KG1 (cell line): ENCODE measurements at regions not wholly inside any gene's neighbourhood (a gene's known extent, or its start where the extent isn't known, plus 50 kb on each side); places are given as distances from the start of the nearest gene placed in this dataset.
A peak's percentile ranks its signal among the peaks of the same experiment; 100 is the strongest.
"Not testable (repeated sequence)": the region's sequence is repeated elsewhere in the genome, so short reads cannot be mapped to it uniquely, and the experiment has no call there.

ENCODE experiments used
- DNase-seq: peaks from one replicate; lab custom pipeline; 2025; lab: John Stamatoyannopoulos, UW

DNA sequence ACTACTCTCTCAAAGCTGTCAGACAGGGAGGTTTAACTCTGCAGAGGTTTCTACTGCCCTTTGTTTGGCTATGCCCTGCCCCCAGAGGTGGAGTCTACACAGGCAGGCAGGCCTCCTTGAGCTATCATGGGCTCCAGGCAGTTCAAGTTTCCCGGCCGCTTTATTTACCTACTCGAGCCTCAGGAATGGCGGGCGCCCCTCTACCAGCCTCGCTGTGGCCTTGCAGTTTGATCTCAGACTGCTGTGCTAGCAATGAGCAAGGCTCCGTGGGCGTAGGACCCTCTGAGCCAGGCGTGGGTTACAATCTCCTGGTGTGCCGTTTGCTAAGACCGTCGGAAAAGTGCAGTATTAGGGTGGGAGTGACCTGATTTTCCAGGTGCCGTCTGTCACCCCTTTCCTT lies 124.3 kb downstream of the PTCHD1 start:
- DNase-seq = not testable (repeated sequence)

DNA sequence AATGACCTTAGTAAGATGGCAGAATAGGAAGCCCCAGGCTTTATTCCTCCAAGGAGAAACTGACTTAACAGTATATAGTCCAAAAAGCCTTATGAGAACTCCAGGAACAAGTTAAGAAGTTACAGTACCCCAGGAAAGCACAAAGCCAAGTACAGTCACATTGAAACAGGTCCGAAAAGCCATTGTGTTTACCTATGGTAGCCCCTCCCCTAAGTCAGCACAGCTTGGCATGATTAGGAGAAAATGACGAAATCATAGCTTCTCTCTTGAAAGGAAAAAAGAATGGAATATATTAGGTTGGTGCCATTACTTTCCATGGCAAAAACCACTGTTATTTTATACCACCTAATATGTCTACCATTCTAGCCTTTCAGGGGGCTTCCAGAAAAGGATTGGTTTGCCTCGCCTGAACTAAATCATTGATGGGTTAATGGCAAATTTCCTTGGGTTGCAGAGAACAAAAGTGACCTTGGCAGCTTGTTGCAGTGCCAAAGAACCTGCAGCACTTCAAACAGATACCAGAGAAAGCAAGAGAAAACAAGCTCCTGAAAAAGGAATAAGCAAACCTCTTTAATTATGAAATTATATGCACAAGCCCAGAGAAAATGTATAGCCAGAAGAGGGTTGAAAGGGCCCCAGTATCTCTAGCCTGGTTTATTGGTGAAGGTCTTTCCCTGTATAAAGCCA lies 130.6 kb downstream of the PTCHD1 start:
- no peak for DNase-seq

DNA sequence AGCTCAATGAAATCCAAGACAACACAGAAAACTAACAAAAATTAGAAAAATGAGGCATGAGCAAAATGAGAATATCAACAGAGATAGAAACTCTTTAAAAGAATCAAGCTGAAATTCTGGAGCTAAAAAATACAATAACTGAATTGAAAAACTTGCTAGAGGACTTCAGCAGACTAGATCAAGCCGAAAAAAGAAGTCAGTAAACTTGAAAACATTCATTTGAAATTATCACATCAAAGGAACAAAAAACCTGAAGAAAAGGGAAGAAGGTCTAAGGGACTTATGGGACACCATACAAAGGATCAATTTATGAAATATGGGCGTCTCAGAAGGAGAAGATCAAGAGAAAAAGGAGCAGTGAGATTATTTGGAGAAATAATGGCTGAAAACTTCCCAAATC lies 131.3 kb downstream of the PTCHD1 start:
- no peak for DNase-seq

DNA sequence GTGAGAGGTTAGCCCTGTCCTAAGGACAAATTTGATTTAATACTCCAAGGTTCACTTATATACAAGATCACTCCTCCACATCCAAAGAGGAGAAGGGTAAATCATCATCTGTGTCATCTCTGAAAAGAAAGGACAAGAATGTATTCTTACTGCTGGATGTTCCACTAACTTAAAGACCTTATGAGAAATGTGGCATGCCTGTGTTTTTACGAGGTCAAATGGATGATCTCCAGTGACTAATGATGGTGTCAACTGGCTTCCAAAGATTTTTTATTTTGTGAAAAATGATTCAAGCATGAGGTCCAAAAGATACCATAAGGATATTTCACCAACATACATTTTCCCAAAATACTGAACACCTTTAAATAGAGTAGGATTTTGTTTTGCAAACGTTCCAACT lies 143.4 kb downstream of the PTCHD1 start:
- no peak for DNase-seq

DNA sequence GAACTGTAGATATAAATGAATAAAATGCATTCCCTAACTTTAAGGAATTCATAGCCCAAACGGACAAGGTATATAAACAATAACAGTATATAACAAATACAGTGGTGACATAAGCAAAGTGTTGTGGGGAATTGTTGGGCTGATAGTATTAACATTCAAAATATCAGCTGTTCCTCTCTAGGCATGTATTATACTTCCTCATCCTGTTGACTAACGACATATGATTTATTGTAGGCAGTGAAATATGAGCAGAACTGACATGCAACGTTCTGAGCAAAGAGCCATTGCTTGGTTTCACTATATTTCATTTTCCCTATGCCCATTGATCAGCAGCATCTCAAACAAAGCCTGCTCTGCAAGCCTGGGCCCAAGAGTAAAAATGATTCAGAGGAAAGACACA lies 143.9 kb downstream of the PTCHD1 start:
- no peak for DNase-seq

DNA sequence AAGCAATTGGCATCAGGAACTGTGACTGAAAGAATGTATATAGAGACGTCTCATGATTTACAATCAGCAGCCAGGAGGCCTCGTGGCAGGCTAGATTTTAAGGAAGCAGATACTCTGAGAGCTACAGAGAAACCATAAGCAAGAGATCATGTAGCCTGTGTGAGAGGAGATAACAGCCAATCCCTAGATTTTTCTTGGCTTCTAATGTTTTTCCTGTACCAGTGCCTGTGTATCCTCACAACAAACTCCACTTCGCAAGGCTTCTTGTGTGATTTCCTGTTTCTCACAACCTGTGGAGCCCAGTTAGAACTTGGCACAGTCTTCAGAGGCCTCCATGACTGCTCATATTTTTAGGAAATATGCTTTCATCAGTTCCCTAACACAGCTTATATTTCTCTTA lies 147.9 kb downstream of the PTCHD1 start:
- DNase-seq = no peak

DNA sequence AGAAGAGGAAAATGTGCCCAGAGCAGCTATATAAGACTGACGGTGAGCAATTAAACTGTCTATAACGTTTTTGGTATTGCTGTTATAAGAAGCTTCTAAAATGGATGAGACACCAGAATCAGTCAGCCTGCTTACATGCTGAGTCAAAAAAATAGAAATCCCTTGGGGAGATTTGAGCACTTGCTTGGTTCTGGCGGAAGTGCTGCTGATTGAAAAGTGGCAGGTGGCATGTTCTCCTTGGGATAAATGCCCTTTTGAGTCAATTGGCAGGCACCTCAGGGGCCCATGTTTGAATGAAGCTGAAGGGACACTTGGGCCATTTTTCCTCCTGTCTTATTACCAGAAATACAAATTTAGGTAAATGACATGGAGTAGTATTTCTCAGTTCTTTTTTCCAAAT lies 148.7 kb downstream of the PTCHD1 start:
- DNase-seq = no peak

DNA sequence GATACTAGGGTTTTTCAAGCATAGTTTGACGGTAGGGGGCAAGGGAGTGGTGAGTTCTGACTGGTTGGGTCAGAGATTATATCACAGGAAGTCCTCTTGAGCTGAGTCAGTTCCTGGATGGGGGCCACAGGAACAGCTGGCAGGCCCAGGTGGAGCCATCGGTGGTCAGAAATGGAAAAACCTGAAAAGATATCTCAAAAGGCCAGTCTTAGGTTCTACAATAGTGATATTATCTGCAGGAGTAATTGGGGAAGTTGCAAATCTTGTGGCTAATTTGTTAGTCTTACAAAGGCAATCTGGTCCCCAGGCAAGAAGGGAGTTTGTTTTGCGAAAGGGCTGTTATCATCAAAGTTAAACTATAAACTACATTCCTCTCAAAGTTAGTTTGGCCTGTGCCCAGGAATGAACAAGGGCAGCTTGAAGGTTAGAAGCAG lies 159.3 kb downstream of the PTCHD1 start:
- DNase-seq = peak; percentile 3

DNA sequence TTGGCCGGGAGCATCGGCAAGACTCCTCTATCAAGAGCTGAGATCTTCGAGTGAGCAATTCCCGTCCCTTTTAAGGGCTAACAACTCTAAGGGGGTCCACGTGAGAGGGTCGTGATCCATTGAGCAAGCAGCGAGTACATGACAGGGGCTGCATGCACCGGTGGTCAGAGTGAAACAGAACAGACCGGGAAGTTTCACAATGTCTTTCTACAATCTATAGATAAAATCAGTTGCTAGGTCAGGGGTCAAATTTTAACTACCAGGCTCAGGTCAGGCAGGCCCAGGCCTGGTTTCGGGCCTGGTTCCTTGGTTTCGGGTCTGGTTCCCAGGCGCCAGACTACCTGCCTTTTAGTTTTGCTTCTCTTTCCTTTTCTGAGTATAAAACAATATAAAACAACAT lies 160.1 kb downstream of the PTCHD1 start:
- no peak for DNase-seq

DNA sequence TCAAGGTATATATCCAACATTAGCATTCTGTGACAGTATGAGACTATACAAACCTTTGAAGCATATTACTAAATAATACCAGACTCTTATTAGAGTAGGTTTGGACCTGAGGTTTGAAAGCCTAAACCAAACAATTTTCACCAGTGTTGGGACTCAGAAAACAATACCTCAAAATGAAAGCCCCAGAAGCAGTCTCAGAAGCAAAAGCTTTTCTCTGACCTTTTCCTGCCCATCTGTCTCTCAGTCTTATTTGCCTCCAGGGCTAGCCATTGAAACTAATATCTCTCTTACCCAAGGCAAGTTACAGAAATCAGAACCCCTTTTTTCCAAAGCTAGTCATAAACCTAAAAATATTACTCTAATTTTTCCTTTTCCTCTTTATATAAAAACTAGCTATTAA lies 163.3 kb downstream of the PTCHD1 start:
- no peak for DNase-seq

DNA sequence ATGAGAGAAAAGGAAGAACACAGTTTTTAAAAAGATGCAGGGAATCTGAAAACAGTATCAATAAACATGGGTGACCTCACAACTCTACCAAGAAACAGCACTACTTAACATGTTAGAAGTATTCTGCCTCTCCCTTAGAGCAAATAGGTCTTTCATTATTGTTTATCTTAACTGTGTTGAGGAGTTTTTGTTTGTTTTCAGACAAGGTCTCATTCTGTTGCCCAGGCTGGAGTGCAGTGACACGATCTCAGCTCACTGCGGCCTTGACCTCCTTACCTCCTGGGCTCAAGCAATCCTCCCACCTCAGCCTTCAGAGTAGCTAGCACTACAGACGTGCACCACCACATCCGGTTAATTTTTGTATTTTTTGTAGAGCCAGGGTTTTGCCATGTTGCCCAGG lies 165.3 kb upstream of the PRDX4 start:
- DNase-seq = no peak

DNA sequence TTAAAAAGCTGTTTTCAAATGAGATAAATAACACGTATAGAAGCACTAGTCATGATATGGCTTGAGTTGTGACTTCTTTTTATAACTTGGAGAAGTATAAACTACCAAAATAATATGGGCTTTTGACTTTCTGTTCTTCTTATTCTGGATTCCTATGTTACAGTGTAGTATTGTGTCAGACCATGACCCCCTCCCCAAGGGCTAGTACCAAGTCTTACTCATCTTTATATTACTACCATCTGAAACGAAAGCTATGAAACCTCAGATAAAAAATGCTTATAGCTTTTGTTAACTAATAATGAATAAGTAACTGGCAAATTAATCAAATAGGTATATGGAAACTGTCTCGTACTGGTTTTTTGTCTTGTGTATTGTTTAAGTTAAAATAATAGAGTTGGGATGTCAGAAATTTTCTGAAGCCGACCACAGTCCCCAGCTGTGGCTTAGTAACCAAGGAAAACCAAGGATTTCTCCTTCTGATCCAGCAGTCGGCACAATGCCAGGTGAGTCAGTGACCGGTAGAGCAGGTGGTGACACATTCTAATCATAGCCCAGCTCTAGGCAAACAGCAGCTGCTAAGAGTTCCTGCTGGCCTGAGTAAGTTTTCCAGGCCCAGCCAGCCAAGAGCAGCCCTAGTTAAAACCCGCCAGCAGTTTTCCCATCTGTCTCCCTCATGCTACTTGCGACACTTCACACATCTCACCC lies 163.3 kb upstream of the PRDX4 start:
- DNase-seq = no peak

DNA sequence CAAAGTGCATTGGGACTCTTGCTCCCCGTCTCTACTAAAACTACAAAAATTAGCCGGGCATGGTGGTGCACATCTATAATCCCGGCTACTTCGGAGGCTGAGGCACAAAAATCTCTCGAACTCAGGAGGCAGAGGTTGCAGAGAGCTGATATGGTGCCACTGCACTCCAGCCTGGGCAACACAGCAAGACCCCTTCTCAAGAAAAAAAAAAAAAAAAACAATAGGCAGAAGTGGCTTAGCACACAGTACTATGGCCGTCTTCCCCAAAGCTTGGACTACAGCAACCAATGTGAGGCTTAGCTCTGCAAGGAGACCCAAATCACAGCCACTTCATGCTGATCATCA lies 162.8 kb upstream of the PRDX4 start:
- DNase-seq = no peak

DNA sequence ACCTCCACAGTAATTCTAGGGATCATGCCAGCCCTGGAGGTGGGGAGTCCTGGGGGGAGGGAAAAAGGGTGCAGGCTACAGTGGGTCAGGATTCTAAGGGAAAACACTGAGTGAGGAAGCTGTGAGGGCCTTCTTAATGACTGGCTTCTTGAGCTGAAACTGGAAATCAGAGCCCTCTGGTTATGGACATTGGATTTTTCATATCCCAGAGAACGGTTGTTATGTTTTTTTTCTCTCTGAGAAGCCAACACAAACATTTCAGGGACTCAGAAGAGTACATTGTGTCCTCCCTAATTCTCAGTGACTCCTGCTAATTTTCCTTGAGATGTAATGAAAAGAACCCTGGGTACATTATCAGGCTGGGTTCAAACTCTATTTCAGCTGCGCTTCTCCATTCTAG lies 162.4 kb upstream of the PRDX4 start:
- no peak for DNase-seq

DNA sequence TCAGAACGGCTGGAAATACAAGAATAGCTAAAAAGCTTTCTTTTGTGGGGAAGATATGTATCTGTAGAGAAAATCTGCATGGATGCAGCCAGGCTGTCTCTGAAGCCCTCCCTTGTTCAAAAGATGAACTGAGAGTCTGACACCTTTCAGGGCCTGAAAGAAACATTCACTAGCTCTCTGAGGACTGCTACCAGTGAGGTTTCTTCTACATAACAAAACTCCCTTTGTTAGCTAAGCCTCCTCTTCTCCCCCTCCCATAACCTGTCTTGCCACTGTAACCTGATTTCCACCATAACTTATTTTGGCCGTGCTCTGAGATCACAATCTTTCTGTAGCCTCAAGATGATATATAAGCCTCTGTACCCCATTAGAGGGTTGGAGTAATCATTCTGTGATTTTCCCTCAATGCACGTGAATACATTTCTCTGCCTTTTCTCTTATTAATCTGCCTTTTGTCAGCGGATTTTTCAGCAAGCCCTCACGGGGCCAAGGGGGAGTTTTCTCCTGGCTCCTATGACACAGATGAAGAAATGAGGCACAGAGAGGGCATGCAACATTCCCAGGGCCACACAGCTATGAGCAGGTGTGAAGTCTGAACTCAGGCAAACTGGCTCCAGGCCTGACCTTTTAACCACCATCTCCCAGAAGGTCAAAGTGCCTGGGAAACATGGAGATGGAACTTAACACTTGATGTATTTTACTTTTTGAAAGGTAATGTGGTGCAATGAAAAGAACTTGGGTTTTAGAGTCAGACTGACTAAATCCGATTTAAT lies 161.6 kb upstream of the PRDX4 start:
- no peak for DNase-seq

DNA sequence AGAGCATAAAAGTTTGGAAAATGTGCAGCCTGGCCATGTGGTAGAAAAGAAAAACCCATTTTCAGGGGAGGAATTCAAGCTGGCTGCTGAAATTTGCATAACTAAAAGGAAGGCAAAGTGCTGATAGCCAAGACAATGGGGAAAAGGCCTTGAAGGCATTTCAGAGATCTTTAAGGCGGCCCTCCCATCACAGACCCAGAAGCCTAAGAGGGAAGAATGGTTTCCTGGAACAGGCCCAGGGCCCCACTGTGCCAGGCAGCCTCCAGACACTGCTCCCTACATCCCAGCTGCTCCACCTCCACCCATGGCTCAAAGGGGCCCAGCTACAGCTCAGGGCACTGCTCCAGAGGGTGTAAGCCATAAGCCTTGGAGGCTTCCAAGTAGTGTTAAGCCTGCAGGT lies 158.0 kb upstream of the PRDX4 start:
- no peak for DNase-seq

DNA sequence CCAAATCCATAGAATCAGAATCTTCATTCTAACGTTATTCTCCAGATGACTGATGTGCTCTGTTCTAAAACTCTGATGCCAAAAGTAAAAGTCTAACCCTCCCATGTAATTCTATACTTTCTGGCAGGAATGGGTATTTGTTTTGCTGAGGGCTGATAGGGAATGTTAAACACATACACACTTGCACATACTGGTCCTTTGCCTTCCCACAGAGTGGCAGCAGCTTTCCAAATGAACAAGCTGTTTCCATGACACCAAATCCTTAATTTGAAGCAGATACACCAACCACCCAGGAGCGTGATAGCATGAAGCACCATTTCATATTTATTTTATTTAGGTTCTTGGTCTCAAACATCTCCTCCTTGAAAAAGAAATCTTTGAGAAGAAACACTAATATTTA lies 155.5 kb upstream of the PRDX4 start:
- DNase-seq = no peak

DNA sequence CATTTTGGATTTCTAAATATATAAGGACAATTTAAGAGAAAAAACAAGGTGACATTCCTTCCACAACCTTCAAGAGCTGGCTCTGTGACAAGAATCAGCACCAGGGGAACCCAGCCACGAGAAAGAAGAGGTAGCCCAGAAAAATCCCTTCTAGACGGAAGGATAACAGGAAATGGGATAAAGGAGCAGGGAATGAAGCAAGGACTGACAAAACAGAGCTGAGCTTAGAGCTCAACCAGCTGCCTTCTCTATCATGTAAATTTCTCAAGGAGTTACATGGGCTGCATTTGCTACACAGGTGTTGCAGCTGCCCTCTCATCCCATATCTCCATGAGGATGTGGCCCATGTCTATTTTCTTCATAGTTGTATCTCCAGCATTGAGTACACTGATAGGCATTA lies 154.2 kb upstream of the PRDX4 start:
- no peak for DNase-seq

DNA sequence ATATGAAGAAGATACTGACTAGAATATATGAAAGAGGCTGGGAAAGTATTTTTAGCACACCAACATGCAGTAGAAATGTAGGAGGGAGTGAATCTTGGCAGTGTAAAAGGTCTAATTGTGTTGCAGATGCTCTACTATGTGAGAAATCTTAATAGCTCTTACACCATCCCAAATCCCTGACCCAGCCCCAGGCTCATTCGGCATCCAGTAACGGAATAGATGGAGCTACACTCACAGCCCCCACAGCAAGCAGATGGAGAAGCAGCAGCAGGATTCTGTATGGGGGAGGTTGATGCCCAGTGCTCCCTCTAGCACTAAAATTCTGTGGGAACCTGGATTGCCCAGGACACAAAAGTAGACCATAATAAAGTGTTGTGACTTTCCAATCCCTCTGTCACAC lies 153.2 kb upstream of the PRDX4 start:
- DNase-seq = no peak

DNA sequence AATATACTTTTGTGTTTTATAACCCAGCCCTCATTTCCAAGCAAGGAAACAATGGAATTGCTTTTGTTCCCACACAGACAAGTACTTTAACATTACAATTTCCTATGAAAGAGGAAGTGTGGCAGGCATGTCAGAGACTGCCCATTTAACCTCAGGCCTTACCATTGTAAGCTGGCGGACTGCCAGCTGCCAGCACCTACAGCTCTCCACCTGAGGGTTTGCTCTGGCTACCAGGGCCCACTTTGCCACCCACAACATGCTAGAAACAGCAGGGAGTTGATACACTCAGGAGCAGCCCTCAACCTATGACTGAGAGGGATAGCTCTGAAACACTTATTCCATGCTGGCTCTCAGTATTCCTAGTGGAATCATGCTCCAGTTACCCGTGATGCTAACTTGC lies 152.3 kb upstream of the PRDX4 start:
- DNase-seq = no peak

DNA sequence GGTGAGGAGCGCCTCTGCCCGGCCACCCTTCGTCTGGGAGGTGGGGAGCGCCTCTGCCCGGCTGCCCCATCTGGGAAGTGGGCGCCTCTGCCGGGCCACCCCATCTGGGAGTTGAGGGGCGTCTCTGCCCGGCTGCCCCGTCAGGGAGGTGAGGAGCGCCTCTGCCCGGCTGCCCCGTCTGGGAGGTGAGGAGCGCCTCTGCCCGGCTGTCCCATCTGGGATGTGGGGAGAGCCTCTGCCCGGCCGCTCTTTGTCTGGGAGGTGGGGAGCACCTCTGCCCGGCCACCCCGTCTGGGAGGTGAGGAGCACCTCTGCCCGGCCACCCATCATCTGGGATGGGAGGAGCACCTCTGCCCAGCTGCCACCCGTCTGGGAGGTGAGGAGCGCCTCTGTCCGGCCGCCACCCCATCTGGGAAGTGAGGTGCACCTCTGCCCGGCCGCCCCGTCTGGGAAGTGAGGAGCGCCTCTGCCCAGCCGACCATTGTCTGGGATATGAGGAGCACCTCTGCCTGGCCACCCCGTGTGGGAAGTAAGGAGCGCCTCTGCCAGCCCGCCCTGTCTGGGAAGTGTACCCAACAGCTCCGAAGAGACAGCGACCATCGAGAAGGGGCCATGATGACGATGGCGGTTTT lies 144.2 kb upstream of the PRDX4 start:
- not testable (repeated sequence) for DNase-seq

DNA sequence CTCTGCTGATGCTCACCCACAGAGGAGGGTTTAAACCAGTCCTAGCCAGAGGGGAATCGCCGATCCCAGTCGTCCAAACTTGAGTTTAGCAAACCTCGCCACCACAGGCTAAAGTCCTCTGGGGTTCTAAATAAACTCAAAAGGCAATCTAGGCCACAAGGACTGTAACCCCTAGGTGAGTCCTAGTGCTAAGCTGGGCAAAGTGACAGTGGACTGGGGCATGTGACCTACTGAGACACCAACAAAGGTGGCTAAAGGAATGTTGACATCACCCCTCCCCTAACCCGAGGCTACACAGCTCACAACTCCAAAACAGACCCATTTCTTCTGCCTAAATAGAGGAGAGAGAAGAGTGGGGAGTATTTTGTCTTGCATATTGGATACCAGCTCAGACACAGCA lies 142.8 kb upstream of the PRDX4 start:
- DNase-seq = no peak

DNA sequence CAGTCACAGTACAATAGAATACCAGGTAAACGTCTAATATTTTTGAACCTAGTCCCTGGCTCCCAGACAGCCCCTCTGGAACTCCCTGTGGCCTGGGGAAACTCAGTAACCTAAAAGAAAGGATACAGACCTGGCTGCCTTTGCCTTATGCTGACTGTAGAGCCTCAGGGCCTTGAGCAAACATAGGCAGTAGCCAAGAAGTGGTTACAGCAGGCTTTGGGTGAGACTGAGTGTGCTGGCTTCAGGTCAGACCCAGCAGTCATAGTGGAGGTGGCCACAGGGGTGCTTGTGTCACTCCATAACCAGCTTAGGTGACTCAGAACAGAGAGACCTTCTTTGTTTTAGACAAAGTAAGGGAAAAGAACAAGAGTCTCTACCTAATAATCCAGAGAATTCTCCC lies 141.8 kb upstream of the PRDX4 start:
- DNase-seq = no peak
